Mesodermal cell (in vitro differentiated cells): ENCODE measurements at regions not wholly inside any gene's neighbourhood (a gene's known extent, or its start where the extent isn't known, plus 50 kb on each side); places are given as distances from the start of the nearest gene placed in this dataset.

ENCODE experiments used
- H3K27ac ChIP-seq: 2 replicates; pipeline ENCODE4 v1.7.0; 2013; ENCODE audit warnings: mild to moderate bottlenecking, low read depth, low read length, moderate library complexity; ENCODE audit not compliant: severe bottlenecking
- H3K36me3 ChIP-seq: 2 replicates; pipeline ENCODE4 v1.7.1; 2013; ENCODE audit warnings: mild to moderate bottlenecking, low read length, moderate library complexity; ENCODE audit not compliant: control insufficient read depth, insufficient read depth
- H3K4me1 ChIP-seq: one replicate; pipeline ENCODE4 v1.7.1; 2013; ENCODE audit warnings: mild to moderate bottlenecking, low read length; ENCODE audit not compliant: insufficient read depth, control insufficient read depth, poor library complexity, severe bottlenecking
- H3K4me3 ChIP-seq: 2 replicates; pipeline ENCODE4 v1.7.0; 2013; ENCODE audit warnings: low read length, control low read depth, mild to moderate bottlenecking; ENCODE audit not compliant: insufficient read depth, poor library complexity, severe bottlenecking; ENCODE audit errors: extremely low read depth
- H3K9me3 ChIP-seq: 2 replicates; pipeline ENCODE4 v1.7.1; 2013; ENCODE audit warnings: mild to moderate bottlenecking, low read length, moderate library complexity; ENCODE audit not compliant: control insufficient read depth
- WGBS, 2 experiments: methylation state at CpG; one replicate each; pipeline ENCODE4 v1.1.5; 2013; ENCODE audit warnings: missing lambda C conversion rate in 2 of 2; ENCODE audit not compliant: insufficient coverage in 2 of 2; 5-methylcytosine and 5-hydroxymethylcytosine counted together

DNA sequence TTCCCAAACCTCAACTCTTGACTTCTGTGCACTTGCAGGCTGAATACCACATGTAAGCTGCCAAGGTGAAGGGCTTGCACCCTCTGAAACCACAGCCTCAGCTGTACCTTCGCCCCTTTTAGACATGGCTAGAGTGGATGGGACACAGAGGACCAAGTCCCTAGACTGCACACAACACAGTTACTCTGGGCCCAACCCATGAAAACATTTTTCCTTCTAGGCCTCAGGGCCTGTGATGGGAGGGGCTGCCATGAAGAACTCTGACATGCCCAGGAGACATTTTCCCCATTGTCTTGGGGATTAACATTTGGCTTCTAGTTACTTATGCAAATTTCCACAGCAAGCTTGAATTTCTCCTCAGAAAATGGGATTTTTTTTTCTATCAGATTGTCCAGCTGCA lies 331.0 kb upstream of the RGMB start:
- H3K4me3 ChIP-seq: no peak overlapping the region
- peaks cover 23% of the 10 kb centered on the region for H3K9me3 ChIP-seq
- WGBS, 2 experiments: 40% methylated on average over 1 of the region's 1 CpG; no CpG with 5 or more reads in 1 of the 2 experiments
- no peaks in the 10 kb centered on the region for H3K4me1 ChIP-seq
- H3K27ac ChIP-seq: no peak overlapping the region
- H3K36me3 ChIP-seq: no peaks in the 10 kb centered on the region

DNA sequence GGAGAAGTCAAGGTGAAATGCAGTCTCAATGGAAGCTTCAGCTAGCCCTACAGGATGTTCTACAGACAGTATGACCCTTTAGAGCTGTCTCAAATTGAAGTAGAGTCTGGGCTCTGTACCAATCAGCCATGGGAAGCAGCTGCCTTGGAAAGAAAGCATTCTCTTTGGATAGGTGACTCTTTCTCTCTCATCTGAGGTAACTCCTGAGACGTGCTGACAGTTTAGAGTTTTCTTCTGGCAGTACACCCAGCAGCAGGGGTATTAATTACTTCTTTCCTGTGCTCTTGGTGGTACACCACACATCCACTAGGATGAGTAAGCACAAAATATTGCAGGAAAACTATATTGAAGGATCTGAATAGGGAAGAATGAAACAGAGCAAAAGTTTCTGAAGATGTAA lies 329.6 kb upstream of the RGMB start:
- peaks cover 23% of the 10 kb centered on the region for H3K9me3 ChIP-seq
- H3K27ac ChIP-seq: no peak overlapping the region
- 63 to 80% methylated on average over 1 of the region's 1 CpG for WGBS, 2 experiments
- H3K36me3 ChIP-seq: no peaks in the 10 kb centered on the region
- no peak overlapping the region for H3K4me3 ChIP-seq
- no peaks in the 10 kb centered on the region for H3K4me1 ChIP-seq

- no peak overlapping the region for H3K4me3 ChIP-seq
- no peaks in the 10 kb centered on the region for H3K4me1 ChIP-seq
- no CpG with 5 or more reads among the region's 1 CpG for WGBS, 2 experiments
- H3K9me3 ChIP-seq: no peaks in the 10 kb centered on the region
- no peak overlapping the region for H3K27ac ChIP-seq
- no peaks in the 10 kb centered on the region for H3K36me3 ChIP-seq
Observed at GRCh38 chr5:98453296-98453695, 320.2 kb upstream of the RGMB start.

GRCh38 chr5:98454407-98454806 lies 319.1 kb upstream of the RGMB start:
- Histone ChIP-seq H3K4me1 (no peaks in the 10 kb centered on the region), H3K9me3 (no peaks in the 10 kb centered on the region), H3K4me3 (no peak overlapping the region), H3K36me3 (no peaks in the 10 kb centered on the region), H3K27ac (no peak overlapping the region)
- no CpG with 5 or more reads among the region's 1 CpG for WGBS, 2 experiments

DNA sequence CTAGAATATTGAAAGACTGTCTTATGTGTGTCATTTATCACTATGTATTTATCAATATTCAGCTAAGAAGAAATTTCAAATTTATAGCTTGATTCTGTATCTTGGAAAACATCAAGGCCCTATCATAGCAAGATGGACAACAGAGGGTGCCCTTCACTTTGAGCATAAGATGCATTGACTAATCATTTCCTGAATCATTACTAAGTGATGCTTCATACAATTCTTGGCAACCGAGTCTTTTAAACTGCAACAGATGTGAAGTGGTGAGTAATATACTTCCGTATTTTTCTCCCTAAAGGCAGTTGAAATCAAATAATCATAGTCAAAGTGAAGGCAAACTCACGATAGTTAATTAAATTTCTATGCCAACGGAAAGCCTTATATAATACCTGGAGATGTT lies 318.6 kb upstream of the RGMB start:
- 100% methylated on average over 2 of the region's 4 CpGs; no CpG with 5 or more reads in 1 of the 2 experiments for WGBS, 2 experiments
- no peaks in the 10 kb centered on the region for H3K36me3 ChIP-seq
- no peak overlapping the region for H3K4me3 ChIP-seq
- no peak overlapping the region for H3K27ac ChIP-seq
- H3K4me1 ChIP-seq: no peaks in the 10 kb centered on the region
- H3K9me3 ChIP-seq: no peaks in the 10 kb centered on the region

DNA sequence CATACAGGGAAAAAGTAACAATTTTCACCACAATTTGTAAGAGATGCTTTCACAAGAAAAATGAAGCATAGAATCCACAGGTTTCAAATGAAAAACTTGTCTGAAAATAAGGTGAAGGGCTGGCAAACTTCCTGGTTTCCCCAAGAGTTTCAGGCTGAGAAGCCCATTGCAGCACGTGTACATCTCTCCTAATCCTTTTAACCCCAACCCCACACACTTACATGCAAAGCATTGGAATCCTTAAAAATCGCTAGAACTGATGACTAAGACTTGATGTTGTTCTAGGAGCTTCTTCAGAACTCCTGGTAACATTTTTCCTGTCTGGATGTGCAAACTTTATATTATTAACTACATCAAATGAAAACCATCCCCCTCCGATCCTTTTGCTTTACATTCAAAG lies 317.8 kb upstream of the RGMB start:
- Histone ChIP-seq H3K4me3 (no peak overlapping the region), H3K9me3 (no peaks in the 10 kb centered on the region), H3K4me1 (no peaks in the 10 kb centered on the region), H3K36me3 (no peaks in the 10 kb centered on the region), H3K27ac (no peak overlapping the region)
- 20 to 75% methylated on average over 1 of the region's 3 CpGs for whole genome bisulfite sequencing, 2 experiments

- 90% methylated on average over 2 of the region's 2 CpGs; no CpG with 5 or more reads in 1 of the 2 experiments for WGBS, 2 experiments
- Histone ChIP-seq H3K4me3 (no peak overlapping the region), H3K27ac (no peak overlapping the region), H3K36me3 (no peaks in the 10 kb centered on the region), H3K9me3 (no peaks in the 10 kb centered on the region), H3K4me1 (no peaks in the 10 kb centered on the region)
Observed at GRCh38 chr5:98458004-98458403, 315.5 kb upstream of the RGMB start.

- Histone ChIP-seq H3K36me3 (no peaks in the 10 kb centered on the region), H3K4me1 (no peaks in the 10 kb centered on the region), H3K9me3 (no peaks in the 10 kb centered on the region), H3K4me3 (no peak overlapping the region), H3K27ac (no peak overlapping the region)
Observed at GRCh38 chr5:98458726-98459125, 314.7 kb upstream of the RGMB start.

GRCh38 chr5:98460536-98460935 lies 312.9 kb upstream of the RGMB start:
- Histone ChIP-seq H3K4me3 (no peak overlapping the region), H3K9me3 (no peaks in the 10 kb centered on the region), H3K27ac (no peak overlapping the region), H3K36me3 (no peaks in the 10 kb centered on the region), H3K4me1 (no peaks in the 10 kb centered on the region)
- WGBS, 2 experiments: no CpG with 5 or more reads among the region's 1 CpG

- Histone ChIP-seq H3K4me3 (no peak overlapping the region), H3K4me1 (no peaks in the 10 kb centered on the region)
- 87 to 89% methylated on average over 3 of the region's 3 CpGs for WGBS, 2 experiments
Observed at GRCh38 chr5:98461485-98461884, 312.0 kb upstream of the RGMB start.

GRCh38 chr5:98463222-98463621 lies 310.2 kb upstream of the RGMB start:
- no peaks in the 10 kb centered on the region for H3K36me3 ChIP-seq
- no peaks in the 10 kb centered on the region for H3K9me3 ChIP-seq
- no peak overlapping the region for H3K4me3 ChIP-seq
- H3K27ac ChIP-seq: no peak overlapping the region
- WGBS, 2 experiments: 90 to 100% methylated on average over 1 to 3 of the region's 4 CpGs
- H3K4me1 ChIP-seq: no peaks in the 10 kb centered on the region

More at GRCh38 chr5:98461485-98461884, 312.0 kb upstream of the RGMB start:
- Histone ChIP-seq H3K9me3 (no peaks in the 10 kb centered on the region), H3K27ac (no peak overlapping the region), H3K36me3 (no peaks in the 10 kb centered on the region)

DNA sequence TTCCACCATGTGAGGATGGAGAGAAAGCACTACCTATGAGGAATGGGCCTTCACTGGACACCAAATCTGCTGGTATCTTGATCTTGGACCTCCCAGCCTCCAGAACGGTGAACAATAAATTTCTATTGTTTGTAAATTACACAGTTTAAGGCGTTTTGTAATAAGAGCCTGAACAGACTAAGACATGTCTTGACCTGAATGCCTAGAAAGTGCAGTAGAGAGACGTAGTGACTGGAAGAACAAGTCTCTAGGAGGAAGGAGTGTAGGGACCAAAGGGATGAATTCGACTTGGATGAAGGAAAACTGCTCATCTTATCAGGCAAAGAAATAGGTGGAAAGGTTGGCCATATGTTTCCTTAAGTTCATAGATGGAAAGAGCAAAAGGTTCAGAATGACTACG lies 309.8 kb upstream of the RGMB start:
- Histone ChIP-seq H3K4me1 (no peaks in the 10 kb centered on the region), H3K9me3 (no peaks in the 10 kb centered on the region), H3K36me3 (no peaks in the 10 kb centered on the region), H3K27ac (no peak overlapping the region), H3K4me3 (no peak overlapping the region)
- WGBS, 2 experiments: 95 to 96% methylated on average over 4 of the region's 5 CpGs
